Cardiac fibroblast (primary cell): ENCODE measurements at regions not wholly inside any gene's neighbourhood (a gene's known extent, or its start where the extent isn't known, plus 50 kb on each side); places are given as distances from the start of the nearest gene placed in this dataset.
A peak's percentile ranks its signal among the peaks of the same experiment; 100 is the strongest.

ENCODE experiments used
- DNase-seq, 2 donors: peaks; one replicate each; pipeline versions ENCODE4 v3.0.0 to v3.0.0-alpha.2; 2010; ENCODE audit warnings: low read depth in 2 of 2
- H3K4me3 ChIP-seq, 2 donors: replicated peaks in 1 of 2; 1 replicate in 1 of 2; 2 replicates in 1 of 2; pipeline ENCODE4 v1.5.1; 2011; ENCODE audit warnings: low read depth in 2 of 2, low read length in 2 of 2, mild to moderate bottlenecking in 2 of 2, moderate library complexity in 1 of 2
- CTCF ChIP-seq: IDR thresholded peaks from one replicate; pipeline ENCODE4 v1.5.1; 2011; ENCODE audit warnings: low read depth, mild to moderate bottlenecking, low read length, inconsistent platforms

DNA sequence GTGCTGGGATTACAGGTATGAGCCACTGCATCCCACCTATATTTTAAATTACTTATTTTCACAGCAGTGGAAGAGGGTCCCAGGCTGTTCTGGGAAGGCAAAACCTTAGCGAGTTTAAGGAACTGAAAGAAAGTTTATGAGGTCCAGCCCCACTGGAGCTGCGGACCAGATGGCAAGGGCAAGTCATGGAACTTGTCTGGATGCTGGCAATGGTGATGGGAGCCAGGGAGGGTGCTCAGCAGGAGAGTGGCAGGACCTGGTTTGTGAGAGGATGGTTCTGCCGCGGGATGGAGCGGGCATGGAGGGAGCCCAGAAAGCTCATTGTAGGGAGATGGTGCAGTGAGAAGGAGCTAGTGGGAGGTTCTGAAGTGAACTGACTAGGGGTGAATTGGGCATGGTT is 50.6 kb upstream of the SLC45A1 start:
- no peak for TF ChIP-seq CTCF
- no peak overlapping the region for H3K4me3 ChIP-seq
- no peak for DNase-seq

- DNase-seq, result no peak
- TF ChIP-seq CTCF, result no peak
- H3K4me3 ChIP-seq, result no peak overlapping the region
Observed at GRCh38 chr1:8266436-8267165, 51.3 kb upstream of the SLC45A1 start.

DNA sequence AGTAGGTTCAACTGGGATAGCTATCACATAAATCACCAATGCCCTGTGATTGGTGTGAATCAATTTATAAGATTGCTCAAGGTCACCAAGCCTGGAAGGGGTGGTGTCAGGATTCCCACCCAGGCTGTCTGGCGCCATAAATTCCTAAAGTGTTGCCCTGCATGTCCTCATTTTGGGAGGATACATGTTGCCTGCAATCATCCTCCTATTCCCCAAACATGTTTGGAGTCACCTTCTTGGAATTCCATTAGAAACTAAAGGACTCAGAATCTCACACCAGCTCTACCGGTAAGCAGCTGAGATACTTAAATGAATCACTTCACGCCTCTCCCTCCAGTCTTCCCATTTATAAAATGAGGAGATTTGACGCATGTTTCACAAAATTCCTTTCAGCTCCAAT is 54.1 kb upstream of the SLC45A1 start:
- no peak overlapping the region for H3K4me3 ChIP-seq
- no peak for TF ChIP-seq CTCF
- DNase-seq, result no peak

DNA sequence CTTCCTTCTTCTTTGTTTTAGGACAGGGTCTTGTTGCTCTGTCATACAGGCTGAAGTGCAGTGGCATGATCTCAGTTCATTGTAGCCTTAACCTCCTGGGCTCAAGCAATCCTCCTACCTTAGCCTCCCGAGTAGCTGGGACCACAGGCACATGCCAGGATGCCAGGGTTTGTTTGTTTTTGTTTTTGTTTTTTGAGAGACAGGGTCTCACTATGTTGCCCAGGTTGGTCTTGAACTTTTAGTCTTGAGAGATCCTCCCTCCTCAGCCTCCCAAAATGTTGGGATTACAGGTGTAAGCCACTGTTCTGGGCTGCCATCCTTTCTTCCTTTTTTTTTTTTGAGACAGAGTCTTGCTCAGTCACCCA is 56.5 kb upstream of the SLC45A1 start:
- DNase-seq, result no peak
- TF ChIP-seq CTCF, result no peak
- H3K4me3 ChIP-seq, result no peak overlapping the region

GRCh38 chr1:8259498-8260290 is 58.2 kb upstream of the SLC45A1 start:
- peak; percentile 72 to 90 for DNase-seq
- H3K4me3 ChIP-seq, result peak overlapping the region in 1 of 2 donors; percentile 9
- TF ChIP-seq CTCF, result no peak

GRCh38 chr1:8257621-8258020 is 60.3 kb upstream of the SLC45A1 start:
- TF ChIP-seq CTCF, result no peak
- no peak for DNase-seq
- no peak overlapping the region for H3K4me3 ChIP-seq
